ENCODE measurements at regions not wholly inside any gene's neighbourhood (a gene's known extent, or its start where the extent isn't known, plus 50 kb on each side); places are given as distances from the start of the nearest gene placed in this dataset.

DNA sequence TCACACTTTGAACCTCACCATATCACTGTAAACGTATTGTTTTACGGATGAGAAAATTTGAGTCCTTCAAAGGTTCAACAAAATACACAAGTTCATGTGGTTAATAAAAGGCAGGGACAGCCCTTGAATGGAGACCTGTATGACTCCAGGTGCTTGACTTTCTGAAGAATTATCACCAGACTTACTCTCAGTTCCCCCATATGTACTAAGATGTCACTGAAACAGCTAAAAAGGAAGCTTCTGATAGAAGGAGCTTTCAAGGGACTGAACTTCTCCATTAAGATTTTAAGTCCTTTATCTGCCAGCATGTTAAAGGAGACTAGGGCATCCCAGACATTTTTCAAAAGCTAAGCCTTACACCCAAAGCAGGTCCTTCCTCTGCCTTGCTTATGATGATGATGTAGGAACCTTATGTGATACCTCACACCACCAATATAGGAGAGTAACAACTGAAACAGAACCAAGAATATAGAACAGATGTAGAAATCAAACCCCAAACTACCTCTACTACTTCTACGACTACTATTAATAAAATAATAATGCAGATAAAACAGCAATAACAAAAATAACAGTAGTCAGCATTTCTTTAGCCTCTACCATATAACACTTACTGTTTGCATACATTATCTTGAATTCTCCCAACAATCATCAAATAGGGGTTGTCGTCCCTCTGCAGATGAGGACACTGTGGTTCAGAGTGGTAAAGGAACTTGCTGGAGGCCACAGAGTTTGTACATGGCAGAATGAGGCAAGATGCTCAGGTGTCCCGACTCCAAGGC, 273.9 kb downstream of the ELAVL2 start:
- DNase-seq = no peak

DNA sequence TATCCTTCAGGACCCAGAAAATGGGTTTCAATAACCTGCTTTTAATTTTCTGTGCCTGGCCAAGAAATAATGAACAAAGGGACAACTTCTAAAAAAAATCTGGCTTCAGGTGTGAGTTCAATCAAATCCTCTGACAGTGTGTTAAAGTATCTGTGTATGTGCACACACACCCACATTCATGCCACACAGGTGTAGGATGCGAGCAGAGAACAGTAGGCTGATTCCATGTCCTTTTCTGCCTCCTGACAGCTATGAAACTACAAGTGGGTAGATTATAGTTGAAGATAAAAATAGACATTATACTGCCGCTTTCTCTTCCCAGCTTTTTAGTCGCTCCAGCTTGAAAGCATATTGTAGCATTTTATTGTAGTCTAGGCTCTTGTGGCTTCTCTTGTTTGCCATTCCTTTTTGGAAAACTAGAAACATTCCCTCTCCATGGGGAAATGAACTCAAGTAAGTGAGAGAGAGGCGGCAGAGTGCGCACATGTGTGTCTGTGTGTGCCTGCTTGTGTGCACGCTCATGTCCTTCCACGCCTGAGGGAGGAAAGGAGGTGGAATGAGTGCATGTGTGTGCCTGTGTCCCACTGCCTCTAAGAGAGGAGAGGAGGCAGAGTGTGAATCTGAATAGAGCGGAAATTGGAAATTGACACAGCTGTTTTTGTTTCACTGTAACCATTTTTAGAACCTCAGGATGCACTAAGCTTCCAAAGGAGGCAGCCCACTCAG, 273.0 kb downstream of the ELAVL2 start:
- DNase-seq = no peak

DNA sequence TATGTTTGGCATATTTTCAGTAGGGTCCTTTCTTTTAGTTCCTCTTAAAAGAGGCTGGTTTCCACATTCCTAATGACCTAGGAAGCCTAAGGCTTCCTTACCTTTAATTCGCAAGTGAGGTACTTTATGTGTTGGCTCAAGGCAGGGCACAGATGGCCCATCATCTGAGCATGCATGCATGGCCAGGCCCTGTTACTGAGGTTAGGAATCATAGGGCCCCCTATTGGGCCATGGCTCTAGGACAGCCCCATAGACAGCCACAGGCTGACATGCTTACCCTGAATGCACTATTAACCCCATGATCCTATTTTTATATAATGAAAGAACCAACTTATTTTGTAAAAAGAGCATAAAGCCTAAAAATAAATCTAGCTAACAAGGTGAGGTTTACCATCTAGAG, 271.4 kb downstream of the ELAVL2 start:
- no peak for DNase-seq

DNA sequence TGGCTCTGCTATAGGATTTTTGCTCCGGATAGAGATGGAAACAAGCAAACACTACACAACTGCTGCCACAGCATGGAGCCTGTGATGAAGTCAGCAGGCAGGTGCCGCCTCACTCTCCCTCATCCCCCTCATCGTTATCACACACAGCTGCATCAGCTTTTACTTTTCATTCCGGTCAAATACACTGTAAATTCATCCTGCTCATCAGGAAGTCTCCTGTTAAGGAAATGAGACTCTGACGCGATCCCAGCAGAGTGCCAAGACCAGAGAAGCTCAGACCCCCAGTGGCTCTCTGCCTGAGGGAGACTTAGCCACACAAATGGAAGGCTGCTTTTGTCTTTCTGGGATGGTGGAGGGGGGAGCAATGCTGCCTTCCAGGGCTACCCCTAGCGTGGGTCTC, 270.2 kb downstream of the ELAVL2 start:
- no peak for DNase-seq

DNA sequence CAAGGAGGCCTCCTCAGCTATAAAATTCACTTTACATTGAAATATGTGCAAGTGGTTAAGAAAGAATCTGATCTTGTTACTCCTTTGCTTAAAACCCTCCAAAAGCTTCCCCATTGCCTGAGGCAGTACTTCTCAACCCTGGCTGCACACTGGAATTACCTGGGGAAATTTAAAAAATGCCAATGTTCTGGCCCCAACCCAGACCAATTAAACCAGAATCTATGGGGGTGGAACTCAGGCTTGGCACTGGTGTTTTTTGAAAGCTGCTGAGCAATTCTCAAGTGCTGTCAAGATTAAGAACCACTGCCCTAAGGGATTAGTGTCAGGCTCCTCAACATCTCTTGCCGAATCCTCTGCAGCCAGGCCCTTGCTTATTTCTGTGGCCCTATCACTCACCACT, 269.6 kb downstream of the ELAVL2 start:
- DNase-seq = no peak

DNA sequence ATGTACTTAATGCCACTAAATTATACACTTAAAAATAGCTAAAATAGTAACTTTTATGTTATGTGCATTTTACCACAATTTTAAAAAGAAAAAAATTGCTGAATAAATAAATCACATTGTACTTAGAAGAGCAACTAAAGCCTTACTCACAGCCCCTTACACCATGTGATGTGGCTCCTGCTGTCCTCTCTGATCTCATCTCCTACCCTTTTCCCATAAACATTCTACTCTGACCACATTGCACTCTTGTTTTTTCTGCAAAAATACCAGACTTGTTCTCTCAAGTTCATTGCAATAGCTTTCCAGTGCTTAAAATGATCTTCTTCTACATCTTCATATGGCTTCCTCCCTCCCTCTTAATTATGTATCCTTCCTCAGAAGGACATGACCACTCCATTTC, 268.4 kb downstream of the ELAVL2 start:
- DNase-seq = no peak

DNA sequence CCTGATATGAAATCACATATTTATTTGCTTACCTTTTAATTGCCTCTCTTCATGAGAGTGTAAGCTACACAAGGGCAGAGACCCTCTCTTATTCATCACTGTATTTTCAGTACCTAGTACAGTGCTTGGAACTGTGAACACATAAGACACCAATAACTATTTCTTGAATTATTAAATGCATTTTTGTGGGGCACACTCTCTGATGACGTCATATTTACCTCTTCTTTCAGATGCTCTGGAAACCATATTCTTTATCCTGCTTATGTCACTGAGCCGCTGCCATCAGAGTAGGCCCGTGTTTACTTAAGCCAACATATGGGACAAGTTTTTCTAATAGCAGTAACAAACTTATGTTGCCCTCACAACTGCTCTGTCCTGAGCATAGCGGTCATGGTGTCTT, 266.5 kb downstream of the ELAVL2 start:
- no peak for DNase-seq

DNA sequence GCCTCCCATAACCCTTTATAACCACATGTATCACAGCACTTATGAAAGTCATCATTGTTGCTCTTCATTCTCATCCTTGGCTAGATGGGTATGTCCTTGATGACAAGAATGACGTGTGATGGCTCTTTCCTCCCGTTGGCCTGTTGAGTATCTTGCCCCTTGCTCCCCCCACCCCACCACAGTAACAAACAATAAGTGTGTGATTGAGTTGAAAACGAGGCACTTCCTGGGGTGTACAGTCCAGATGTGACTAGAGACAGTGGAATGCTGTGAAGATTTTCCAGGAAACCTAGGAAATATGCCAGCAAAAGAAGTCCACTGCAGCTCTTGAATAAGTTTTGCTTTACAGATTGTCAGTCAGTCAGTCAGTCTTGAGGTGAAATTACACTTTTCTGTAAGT, 262.5 kb downstream of the ELAVL2 start:
- no peak for DNase-seq

DNA sequence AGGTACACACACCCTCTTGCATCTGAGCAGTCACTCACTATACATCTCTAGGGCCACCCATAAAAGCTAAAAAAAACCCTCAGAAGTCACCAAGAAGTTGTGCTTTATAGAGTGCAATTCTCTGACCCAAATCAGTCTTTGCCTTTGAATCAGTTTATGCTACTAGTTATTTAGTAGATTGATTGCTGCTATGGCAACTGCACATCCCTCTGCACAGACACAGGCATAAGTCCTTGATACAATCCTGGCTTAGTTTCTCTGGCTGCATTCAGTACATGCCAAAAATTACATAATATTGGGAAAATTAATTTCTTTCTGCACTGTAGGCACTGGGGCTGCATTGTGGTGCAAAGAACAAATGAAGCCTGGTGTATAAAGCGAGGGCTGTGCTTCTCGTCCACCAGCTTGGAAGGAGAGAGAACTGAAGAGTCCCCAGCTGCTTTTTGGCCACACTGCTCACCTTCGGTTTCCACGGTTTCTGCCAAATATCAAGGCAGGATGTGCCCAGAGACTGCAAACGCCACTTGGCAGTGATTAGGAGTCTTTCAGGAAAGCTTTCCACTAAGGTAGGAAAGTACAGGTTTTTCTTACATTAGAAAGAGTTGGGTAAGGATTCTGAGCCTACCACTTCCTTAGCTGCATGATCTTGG, 258.4 kb downstream of the ELAVL2 start:
- no peak for DNase-seq

DNA sequence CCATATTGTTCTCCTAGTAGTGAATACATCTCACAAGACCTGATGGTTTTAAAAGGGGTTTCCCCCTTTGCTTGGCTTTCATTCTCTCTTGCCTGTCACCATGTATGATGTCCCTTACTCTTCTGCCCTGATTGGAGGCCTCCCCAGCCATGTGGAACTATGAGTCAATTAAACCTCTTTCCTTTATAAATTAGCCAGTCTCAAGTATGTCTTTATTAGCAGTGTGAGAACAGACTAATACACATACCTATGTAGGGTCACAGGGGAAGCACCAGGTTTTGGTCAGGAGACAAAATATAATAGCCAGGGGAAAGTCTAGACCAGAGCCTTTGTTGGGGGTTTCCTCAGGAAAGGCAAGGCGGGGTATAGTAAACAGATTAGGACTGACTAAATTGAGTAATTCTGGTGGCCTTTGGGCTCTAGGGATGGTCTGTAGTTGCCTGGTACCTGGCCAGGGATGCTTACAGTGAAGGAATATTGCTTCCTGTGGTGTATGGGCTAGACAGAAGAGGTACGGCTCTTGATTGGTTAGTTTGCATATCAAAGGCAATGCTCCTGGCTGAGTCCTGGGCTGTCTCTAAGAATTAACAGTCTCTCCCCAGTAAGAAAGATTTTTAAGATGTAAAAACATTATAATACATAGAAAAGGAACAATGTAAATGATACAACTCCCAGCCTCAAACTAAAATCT, 254.5 kb downstream of the ELAVL2 start:
- no peak for DNase-seq

DNA sequence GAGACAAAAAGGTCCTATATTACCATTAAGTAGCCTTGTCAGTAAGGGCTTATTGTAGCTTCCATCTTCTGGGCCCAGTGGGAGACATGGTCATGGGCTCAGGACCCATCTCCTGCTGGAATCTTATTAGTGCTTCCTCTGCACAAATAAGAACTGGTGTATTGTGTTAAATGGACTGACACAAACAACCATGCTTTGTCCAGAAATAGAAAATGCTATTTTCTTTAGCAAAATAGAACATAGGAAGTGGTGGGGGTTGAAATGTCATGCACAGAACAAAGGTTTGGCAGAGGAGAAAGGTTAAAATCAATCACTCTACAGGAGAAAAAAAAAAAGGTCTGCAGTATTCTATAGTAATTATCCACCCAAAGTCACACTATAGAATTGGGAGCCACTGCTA, 252.2 kb downstream of the ELAVL2 start:
- no peak for DNase-seq

DNA sequence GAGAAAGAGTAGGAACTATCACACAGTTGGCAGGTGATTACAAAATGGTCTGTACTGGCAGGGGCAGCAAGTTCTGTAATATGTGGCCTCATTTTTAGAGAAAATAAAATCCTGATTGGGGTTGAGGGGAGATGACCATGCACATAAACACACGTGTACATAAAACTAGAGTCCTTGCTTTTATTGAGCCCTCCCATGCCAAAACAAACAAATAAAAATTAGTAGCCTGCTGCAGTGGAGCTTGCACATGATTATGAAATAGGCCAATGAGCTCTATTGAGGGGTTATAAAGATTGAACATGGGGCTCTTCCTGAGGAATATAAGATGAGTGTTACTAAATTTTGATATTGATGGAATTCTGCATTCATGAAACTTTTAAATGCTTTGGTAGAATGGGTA, 248.4 kb downstream of the ELAVL2 start:
- DNase-seq = no peak

DNA sequence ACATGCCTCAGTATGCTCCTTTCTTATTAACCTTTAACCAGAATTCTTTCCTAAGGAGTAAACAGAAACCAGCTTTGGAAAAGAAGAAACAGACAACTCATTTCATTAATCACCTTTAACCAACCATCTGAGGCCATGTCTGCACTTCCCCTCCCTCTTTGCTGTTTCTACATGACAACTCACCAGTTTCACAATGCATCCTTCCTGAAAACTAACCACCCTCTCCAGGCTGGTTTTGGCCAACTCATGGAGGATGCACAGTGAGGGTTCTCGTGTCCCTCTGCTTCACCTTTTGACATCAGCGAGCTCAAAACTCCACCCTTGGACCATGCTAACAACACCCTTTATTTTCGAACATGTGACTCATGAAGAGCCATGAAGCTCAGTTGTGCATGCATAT, 244.1 kb downstream of the ELAVL2 start:
- no peak for DNase-seq

DNA sequence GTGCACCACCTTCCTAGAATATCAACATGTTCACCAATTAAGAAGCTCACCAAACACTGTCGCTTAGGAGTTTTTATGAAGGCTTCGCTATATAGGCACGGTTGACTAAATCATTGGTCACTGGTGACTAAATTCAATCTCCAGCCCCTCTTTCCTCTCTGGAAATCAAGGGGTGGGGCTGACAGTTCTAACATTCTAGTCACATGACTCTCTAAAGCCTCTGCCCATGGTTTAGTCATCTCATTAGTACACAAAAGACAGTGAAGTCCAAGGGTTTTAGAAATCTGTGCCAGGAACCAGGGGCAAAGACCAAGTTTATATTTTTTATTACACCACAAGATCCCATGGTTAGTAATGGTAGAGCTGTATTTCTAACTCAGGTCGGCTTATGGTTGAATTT, 243.2 kb downstream of the ELAVL2 start:
- no peak for DNase-seq

DNA sequence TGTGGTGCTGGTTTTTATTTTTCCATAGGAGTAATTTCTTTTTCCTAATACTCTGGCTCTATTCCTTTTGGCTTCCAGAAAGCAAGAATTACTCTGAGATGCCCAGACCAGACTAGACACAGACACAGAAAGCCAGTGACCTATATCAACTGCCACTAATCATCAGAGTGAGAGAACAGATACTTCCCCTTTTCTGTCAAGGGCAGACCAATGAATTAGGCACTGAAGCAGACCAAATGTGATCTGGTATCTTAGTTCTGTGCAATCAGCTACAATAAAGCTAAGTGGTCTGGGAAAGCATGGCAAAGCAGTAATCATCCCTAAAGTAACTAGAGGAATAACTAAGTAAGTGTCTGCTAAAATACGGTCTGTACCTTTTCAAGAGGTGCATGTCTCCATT, 239.1 kb downstream of the ELAVL2 start:
- DNase-seq = no peak

DNA sequence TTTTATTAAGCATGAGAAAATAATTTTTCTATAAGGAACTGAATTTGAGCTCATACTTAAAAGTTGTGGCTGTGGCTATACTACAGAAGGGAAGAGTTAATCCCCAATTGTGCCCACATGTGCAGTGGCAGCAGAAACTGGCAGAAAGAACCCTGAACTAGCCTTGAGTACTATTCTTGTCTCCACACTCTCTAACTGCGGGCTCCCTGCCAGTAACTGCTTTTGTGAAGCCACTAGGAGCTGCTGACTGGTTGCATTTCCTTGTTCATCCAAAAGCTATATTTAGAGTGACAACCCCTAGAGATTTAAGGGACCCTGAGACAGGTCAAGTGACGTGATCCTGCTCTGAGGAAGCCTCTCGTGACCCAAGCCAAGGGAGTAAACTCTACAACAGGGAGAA, 238.6 kb downstream of the ELAVL2 start:
- DNase-seq = no peak

DNA sequence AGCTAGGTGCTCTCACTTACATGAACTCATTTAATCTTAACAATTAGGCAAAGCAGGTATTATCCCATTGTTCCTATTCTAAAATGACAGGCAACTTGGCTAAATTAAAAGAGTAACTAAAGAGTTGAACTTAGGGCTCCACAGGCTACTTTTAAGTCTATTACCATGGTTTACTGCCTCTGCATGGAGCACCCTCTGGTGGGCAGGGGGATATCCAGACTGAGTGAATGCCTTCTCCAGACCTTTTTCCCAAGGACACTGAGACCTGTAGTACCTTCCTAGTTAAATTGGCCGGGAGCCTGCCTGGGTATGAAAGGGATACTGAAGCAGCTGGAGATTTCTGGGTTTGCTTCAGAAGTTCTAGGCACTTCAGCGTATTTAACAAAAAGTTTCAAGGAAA, 238.1 kb downstream of the ELAVL2 start:
- no peak for DNase-seq

DNA sequence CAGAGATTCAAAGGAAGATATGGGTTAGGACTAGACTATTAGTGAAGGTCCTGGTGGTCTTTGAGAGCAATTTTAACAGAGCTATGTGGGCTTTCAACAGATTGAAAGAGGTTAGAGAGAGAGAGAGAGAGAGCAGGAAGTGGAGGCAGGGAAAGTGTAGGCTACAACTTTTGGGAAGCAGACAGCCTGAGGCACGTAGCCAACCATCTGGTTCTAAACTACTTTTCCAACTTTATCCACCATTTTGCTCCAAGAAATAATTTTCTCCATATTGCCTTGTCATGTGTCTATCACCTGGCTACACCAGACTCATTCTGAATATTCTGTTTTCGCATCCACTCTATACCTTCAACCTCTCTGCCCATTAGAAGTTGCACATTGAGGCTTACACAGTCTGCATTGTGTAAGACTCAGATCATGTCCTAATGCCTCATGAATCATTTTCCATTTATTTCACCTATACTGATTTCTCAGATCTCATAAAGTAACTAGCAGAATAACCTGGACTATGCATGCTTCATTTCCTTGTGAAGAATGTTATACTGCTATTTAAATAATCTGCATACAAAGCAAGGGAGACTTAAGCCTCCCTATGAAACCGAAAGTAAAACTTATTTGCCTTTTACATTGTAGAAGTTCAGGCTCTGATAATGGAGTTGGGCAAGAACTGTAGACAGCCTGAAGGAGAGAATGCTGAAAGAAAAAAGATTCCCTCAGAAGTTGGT, 235.6 kb downstream of the ELAVL2 start:
- no peak for DNase-seq

DNA sequence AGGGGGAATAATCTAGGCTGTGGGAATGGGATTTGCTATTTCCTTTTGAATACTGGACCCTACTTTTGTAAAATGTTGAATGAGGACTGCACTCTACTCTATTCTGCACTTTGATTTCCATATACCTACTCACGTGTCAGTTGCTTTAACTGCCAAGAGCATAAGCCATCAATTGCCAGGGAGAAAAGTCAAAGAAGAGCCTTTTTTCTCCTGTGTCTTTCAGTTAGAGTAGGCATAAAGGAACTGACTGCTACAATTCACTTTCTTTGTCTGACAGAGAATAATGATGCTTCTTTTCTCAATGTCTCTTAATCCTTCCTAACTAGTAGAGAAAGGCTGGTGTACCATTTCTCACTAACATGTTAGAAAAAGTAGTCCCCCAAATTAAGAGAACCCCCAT, 231.6 kb downstream of the ELAVL2 start:
- DNase-seq = no peak

DNA sequence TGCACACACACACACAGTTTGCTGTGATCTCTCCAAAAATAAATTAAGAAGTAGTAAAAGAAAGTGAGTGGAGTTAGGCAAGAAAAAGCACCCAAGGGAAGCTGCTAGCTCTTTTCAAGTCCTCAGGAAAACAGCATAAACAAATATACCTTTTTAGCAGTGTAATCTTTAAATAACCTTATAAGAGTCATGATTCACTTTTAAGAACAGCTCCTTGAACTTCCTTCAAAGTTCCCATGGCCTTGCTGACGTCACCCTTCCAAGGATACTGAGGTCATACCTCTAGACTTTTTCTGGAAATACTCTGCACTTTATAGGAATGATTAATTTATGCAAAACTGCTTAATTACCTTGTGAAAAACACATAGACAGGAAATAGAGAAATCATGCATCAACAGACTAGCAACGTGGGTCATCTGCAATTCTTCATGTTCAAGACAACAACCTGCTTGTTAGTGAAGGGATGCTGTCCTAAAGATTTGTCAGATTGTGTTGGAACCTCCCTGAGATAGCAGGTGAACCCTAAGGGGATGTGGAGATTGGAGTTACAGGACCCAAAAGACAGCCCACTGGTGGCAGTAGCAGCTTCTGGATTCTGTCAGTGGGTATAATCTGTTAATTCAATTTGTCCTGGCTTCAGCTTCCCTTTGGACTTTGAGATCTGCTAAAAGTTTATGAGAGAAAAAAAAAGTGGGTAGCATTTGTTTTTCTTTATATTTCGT, 229.0 kb downstream of the ELAVL2 start:
- DNase-seq = no peak

DNA sequence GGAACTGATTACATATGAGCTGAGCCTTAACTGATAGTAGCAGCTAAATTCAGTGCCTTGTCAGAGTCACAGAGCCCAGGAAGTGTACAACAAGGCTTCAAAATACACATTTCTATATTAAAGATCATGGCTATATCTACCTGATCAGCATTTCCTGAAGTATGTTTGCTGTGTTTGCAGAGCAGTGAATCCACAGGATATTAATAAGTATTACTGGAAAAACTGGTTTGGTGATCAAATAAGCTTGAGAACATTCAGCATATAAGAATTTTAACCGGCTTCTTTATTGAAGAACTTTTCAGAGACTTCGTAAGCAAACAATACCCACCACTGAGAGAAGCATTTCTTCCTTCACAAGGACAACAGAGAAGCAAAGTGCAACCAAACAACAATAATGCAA, 227.0 kb downstream of the ELAVL2 start:
- no peak for DNase-seq

DNA sequence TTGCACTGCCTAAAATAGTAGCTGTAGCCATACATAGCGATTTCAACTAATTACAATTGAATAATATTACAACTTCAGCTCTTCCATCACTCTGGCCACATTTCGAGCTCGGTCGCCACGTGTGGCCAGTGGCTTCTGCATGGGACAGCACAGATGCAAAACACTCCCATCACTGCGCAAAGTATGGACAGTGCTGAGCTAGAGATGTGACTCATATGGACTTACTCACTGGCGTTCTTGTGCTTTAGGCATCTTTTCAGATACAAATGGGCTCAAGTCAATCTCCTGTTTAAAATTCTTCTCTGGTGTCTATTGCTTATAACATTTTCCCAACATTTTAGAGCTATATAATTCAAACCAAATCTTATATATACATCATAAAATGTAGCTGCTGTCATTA, 222.7 kb downstream of the ELAVL2 start:
- no peak for DNase-seq
